Adrenal gland (tissue), 5 donors: ENCODE measurements at regions not wholly inside any gene's neighbourhood (a gene's known extent, or its start where the extent isn't known, plus 50 kb on each side); places are given as distances from the start of the nearest gene placed in this dataset.

Experiments used
- POLR2A ChIP-seq, 2 donors: fragments of 450-650 bp; IDR thresholded peaks; one replicate each; pipeline ENCODE4 v1.6.1; 2017; ENCODE audit warnings: antibody characterized with exemption in 2 of 2, mild to moderate bottlenecking in 2 of 2, moderate library complexity in 1 of 2
- TF ChIP-seq, protein P1 (sequence below), 6 experiments: fragments of 450-650 bp in 4 of 6; fragments of 200-600 bp in 2 of 6; sonication (generic) in 1 of 6; IDR thresholded peaks; 1 replicate in 5 of 6; 2 replicates in 1 of 6; pipeline versions ENCODE4 v1.5.1 to v1.8.0; 2016 to 2021; ENCODE audit warnings: antibody characterized with exemption in 6 of 6, mild to moderate bottlenecking in 2 of 6, moderate library complexity in 1 of 6
- donor health status: DM: no; HTN: no; CAD: no.

DNA sequence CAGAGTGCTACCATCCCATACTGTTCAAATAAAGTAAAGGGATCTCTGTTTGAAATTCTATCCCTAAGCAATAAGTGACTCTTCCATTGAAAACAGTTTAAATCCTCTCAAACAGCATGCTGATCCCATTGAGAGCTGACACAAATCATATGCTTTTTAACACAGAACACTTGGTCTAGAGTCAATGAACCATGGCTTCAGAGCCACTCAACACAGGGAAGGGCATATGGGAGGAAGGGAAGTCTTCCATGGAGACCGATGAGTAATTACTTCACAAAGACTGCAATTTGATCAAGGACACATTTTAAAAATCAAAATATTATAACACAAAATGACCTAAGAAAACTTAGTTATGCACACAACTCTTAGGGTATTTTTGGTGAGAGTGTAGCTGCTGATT lies 1073.0 kb upstream of the MAP3K7 start:
- no peak for TF ChIP-seq POLR2A (IDR thresholded peaks at IDR 0.05)
- TF ChIP-seq, protein P1, sequence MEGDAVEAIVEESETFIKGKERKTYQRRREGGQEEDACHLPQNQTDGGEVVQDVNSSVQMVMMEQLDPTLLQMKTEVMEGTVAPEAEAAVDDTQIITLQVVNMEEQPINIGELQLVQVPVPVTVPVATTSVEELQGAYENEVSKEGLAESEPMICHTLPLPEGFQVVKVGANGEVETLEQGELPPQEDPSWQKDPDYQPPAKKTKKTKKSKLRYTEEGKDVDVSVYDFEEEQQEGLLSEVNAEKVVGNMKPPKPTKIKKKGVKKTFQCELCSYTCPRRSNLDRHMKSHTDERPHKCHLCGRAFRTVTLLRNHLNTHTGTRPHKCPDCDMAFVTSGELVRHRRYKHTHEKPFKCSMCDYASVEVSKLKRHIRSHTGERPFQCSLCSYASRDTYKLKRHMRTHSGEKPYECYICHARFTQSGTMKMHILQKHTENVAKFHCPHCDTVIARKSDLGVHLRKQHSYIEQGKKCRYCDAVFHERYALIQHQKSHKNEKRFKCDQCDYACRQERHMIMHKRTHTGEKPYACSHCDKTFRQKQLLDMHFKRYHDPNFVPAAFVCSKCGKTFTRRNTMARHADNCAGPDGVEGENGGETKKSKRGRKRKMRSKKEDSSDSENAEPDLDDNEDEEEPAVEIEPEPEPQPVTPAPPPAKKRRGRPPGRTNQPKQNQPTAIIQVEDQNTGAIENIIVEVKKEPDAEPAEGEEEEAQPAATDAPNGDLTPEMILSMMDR (IDR thresholded peaks at IDR 0.05), result no peak
